C1 segment of cervical spinal cord (tissue), 14 donors: ENCODE measurements at regions not wholly inside any gene's neighbourhood (a gene's known extent, or its start where the extent isn't known, plus 50 kb on each side); places are given as distances from the start of the nearest gene placed in this dataset.
A peak's percentile ranks its signal among the peaks of the same experiment; 100 is the strongest.
"Not testable (repeated sequence)": the region's sequence is repeated elsewhere in the genome, so short reads cannot be mapped to it uniquely, and the experiment has no call there.

Source experiments
- DNase-seq, 14 donors: peaks; one replicate each; lab custom pipeline; 2025; lab: John Stamatoyannopoulos, UW

GRCh38 chr15:62365795-62366442, 200.8 kb upstream of the C2CD4B start:
- DNase-seq: no peak

- no peak for DNase-seq
These were observed 204.4 kb upstream of the C2CD4B start for GRCh38 chr15:62369454-62369853.

- not testable (repeated sequence) for DNase-seq
These were observed 206.6 kb upstream of the C2CD4B start for GRCh38 chr15:62371683-62372082.

- DNase-seq: no peak
These were observed 212.8 kb upstream of the C2CD4B start for GRCh38 chr15:62377736-62378480.

- no peak for DNase-seq
These were observed 213.8 kb upstream of the C2CD4B start for GRCh38 chr15:62378772-62379498.

- no peak for DNase-seq
These were observed 214.9 kb upstream of the C2CD4B start for GRCh38 chr15:62380011-62380410.

GRCh38 chr15:62382046-62382445, 217.0 kb upstream of the C2CD4B start:
- no peak for DNase-seq

GRCh38 chr15:62389885-62390790, 225.1 kb upstream of the C2CD4B start, which contains the start of gene TLN2:
Gene TLN2, plus strand, starts transcription at chr15:62390550.
- DNase-seq: peak in 13 of 14 donors; percentile 19 to 83 (median 64)

- peak in 12 of 14 donors; percentile 25 to 72 (median 48) for DNase-seq
These were observed 225.9 kb upstream of the C2CD4B start for GRCh38 chr15:62390791-62391640.

- DNase-seq: peak in 12 of 14 donors; percentile 13 to 53 (median 26)
These were observed 226.7 kb upstream of the C2CD4B start for GRCh38 chr15:62391641-62392262.

GRCh38 chr15:62392376-62392775, 227.3 kb upstream of the C2CD4B start:
- peak in 1 of 14 donors; percentile 25 for DNase-seq

GRCh38 chr15:62393196-62393595, 228.1 kb upstream of the C2CD4B start:
- no peak for DNase-seq

- no peak for DNase-seq
These were observed 229.0 kb upstream of the C2CD4B start for GRCh38 chr15:62394079-62394478.

GRCh38 chr15:62400778-62401177, 235.7 kb upstream of the C2CD4B start:
- no peak for DNase-seq

- no peak for DNase-seq
These were observed 237.6 kb upstream of the C2CD4B start for GRCh38 chr15:62402687-62403086.

- DNase-seq: no peak
These were observed 238.2 kb upstream of the C2CD4B start for GRCh38 chr15:62403164-62403809.

- no peak for DNase-seq
These were observed 239.3 kb upstream of the C2CD4B start for GRCh38 chr15:62404194-62404985.

- no peak for DNase-seq
These were observed 241.3 kb upstream of the C2CD4B start for GRCh38 chr15:62406305-62406891.
